ENCODE measurements at regions not wholly inside any gene's neighbourhood (a gene's known extent, or its start where the extent isn't known, plus 50 kb on each side); places are given as distances from the start of the nearest gene placed in this dataset.
"Not testable (repeated sequence)": the region's sequence is repeated elsewhere in the genome, so short reads cannot be mapped to it uniquely, and the experiment has no call there.

GRCh38 chr6:56824431-56824830 is 130.5 kb upstream of the BEND6 start:
- TF ChIP-seq CTCF (conservative IDR thresholded peaks at IDR 0.05 in 1 of 2, IDR thresholded peaks at IDR 0.05 in 1 of 2; ENCODE audit: extremely low read depth in 1 of 2, insufficient read depth in 1 of 2, low read depth in 1 of 2, low read length in 2 of 2); EZH2 (IDR thresholded peaks at IDR 0.05; ENCODE audit: borderline replicate concordance, low read length): not testable (repeated sequence)
